GM18520 (cell line): ENCODE measurements at regions not wholly inside any gene's neighbourhood (a gene's known extent, or its start where the extent isn't known, plus 50 kb on each side); places are given as distances from the start of the nearest gene placed in this dataset.

Experiments used
- ATAC-seq: cut with Tn5 transposase; IDR thresholded peaks from one replicate; pipeline ENCODE4 v1.9.1; 2021; ENCODE audit not compliant: unreplicated experiment

GRCh38 chr18:78771496-78772359 is 207.9 kb upstream of the SALL3 start:
- no peak for ATAC-seq

- ATAC-seq, result no peak
Measured at GRCh38 chr18:78772360-78773302, 207.0 kb upstream of the SALL3 start.

GRCh38 chr18:78773303-78773755 is 206.3 kb upstream of the SALL3 start:
- ATAC-seq, result no peak

GRCh38 chr18:78773819-78774218 is 205.8 kb upstream of the SALL3 start:
- ATAC-seq, result no peak

GRCh38 chr18:78774741-78775141 is 204.9 kb upstream of the SALL3 start:
- no peak for ATAC-seq

GRCh38 chr18:78776151-78776550 is 203.5 kb upstream of the SALL3 start:
- ATAC-seq, result no peak

- no peak for ATAC-seq
Measured at GRCh38 chr18:78776706-78777285, 202.8 kb upstream of the SALL3 start.

GRCh38 chr18:78777992-78778391 is 201.6 kb upstream of the SALL3 start:
- ATAC-seq, result no peak

GRCh38 chr18:78778651-78779050 is 201.0 kb upstream of the SALL3 start:
- no peak for ATAC-seq

- ATAC-seq, result no peak
Measured at GRCh38 chr18:78779996-78780718, 199.5 kb upstream of the SALL3 start.

GRCh38 chr18:78780719-78781600 is 198.7 kb upstream of the SALL3 start:
- no peak for ATAC-seq

GRCh38 chr18:78781601-78781960 is 198.0 kb upstream of the SALL3 start:
- ATAC-seq, result no peak

GRCh38 chr18:78782951-78783563 is 196.6 kb upstream of the SALL3 start:
- no peak for ATAC-seq

GRCh38 chr18:78783564-78783960 is 196.1 kb upstream of the SALL3 start:
- no peak for ATAC-seq

GRCh38 chr18:78784861-78785260 is 194.8 kb upstream of the SALL3 start:
- ATAC-seq, result no peak

GRCh38 chr18:78785706-78786105 is 193.9 kb upstream of the SALL3 start:
- no peak for ATAC-seq

- ATAC-seq, result no peak
Measured at GRCh38 chr18:78786776-78787175, 192.8 kb upstream of the SALL3 start.

- no peak for ATAC-seq
Measured at GRCh38 chr18:78787751-78788150, 191.9 kb upstream of the SALL3 start.

- no peak for ATAC-seq
Measured at GRCh38 chr18:78788161-78788560, 191.5 kb upstream of the SALL3 start.
